ENCODE measurements at regions not wholly inside any gene's neighbourhood (a gene's known extent, or its start where the extent isn't known, plus 50 kb on each side); places are given as distances from the start of the nearest gene placed in this dataset.
A peak's percentile ranks its signal among the peaks of the same experiment; 100 is the strongest.

DNA sequence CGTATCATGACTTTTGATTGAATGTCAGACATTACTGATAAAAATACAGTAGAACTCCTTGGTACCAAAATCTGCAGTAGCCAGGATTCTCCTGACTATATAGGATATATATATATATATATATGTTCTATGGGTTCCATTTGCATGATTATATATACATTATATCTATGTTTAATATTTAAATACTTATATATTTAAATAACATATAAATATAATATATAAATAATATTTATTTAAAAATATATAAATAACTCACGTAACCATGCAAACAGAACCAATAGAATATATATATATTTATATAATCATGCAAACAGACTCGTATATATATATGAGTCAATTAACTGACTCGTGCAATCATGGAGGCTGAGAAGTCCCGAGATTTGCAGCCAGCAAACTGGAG, 278.8 kb upstream of the PLXNA2 start:
- no peak for DNase-seq

DNA sequence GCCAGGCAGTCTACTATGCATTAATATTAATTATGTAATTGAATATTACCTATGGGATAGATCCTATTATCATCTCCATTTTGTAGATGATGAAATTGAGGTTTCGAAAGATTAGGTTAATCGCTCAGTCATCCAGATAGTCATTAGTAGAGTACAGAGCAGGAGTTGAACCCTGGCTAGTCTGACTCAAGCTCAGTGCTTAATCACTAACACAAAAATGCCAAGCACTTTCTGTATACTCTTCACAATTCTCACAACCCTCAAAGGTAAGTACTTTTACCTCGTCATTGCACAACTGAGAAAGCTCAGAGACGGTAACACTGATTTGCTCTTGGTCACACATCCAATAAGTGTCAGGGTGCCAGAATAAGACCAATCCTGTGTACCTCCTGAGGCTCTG, 280.2 kb upstream of the PLXNA2 start:
- DNase-seq = no peak

DNA sequence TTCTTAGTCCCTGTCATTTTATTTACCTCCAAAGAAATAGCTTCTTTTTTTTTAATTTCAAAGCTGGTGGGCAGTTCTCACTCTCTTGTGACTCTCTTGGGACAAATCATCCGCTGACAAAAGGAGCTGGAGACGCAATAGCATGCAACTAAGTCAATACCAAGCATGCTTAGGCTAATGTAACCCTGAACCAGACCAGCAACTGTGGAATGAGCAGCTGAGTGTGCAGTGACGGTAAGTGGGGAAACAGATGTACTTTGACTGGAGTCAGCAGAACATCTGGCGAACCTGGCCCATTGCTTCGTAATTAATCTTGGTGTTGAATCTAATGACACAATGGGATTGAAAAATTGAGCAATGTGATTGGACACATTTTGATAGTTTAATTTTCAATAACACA, 280.7 kb upstream of the PLXNA2 start:
- DNase-seq = no peak

- no peak for DNase-seq
Measured at GRCh38 chr1:208525417-208525816, 281.2 kb upstream of the PLXNA2 start.

GRCh38 chr1:208526613-208527125, 282.5 kb upstream of the PLXNA2 start:
- no peak for DNase-seq

GRCh38 chr1:208527156-208527555, 283.0 kb upstream of the PLXNA2 start:
- DNase-seq = no peak

DNA sequence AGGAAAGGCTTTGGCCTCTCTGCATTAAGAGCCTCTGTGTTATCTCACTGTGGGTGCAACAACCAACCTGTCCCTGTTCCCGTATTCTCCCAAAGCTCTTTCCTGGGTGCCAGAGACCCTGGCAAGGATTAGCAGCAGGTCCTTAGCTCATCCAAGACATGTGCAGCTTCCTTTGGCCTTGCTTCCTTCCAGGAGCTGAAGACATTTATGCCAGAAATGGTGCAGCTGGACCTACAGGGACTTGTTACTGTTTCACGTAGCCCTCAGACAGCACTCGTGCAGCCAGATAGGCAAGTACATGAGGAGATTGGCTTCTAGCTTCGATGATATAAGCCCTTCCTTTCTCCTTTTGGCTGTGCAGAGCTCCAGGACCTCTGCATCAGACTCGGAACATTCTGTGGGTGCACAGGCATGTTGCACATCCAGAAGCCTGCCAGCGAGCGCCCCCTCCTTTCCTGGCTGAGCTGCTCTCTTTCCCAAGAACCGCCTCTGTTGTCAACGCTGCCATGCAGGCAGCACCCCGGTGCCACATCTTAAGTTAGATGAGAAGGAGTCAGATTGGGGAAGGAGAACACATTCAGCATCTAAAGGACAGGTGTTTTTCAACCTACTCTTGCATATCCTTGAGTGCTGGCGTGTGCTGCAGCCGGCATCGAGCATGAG, 284.5 kb upstream of the PLXNA2 start:
- DNase-seq = no peak

GRCh38 chr1:208531003-208531750, 287.0 kb upstream of the PLXNA2 start:
- DNase-seq = no peak

GRCh38 chr1:208533746-208534598, 289.8 kb upstream of the PLXNA2 start:
- no peak for DNase-seq

- DNase-seq = no peak
Measured at GRCh38 chr1:208534599-208534897, 290.4 kb upstream of the PLXNA2 start.

GRCh38 chr1:208534979-208535378, 290.8 kb upstream of the PLXNA2 start:
- no peak for DNase-seq

DNA sequence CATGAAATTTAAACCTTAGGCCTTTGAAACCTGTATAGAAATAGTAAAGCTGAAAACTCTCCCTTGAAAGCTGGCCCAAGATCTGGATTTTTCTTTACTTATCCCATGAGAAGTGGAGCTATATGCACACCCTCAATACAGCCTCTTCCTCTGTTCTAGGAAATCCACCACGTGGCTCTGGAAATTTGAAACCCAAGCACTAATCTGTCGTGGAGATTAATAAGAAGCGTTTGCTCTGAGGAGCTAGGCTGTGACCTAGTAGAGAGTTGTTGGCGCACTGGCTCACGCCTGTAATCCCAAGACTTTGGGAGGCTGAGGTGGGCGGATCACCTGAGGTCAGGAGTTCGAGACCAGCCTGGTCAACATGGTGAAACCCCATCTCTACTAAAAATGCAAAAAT, 291.3 kb upstream of the PLXNA2 start:
- no peak for DNase-seq

DNA sequence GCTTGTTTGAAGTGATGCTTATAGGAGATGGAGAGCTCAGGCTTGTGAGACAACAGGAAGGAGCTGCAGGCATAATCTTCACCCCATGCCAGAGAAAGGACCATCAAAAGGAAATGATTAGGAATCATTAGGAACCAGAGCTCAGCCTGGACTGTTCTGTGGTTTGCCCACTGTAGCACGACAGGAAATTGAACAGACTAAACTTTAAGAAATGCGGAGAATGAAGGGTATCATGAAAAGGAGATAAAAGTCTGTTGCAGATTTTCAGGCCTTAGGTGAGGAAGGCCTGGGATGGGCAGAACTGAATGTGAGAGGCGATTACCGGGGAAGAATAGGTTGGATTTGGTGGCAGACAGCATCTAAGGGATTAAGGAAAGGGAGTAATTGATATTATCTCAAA, 292.0 kb upstream of the PLXNA2 start:
- no peak for DNase-seq

DNA sequence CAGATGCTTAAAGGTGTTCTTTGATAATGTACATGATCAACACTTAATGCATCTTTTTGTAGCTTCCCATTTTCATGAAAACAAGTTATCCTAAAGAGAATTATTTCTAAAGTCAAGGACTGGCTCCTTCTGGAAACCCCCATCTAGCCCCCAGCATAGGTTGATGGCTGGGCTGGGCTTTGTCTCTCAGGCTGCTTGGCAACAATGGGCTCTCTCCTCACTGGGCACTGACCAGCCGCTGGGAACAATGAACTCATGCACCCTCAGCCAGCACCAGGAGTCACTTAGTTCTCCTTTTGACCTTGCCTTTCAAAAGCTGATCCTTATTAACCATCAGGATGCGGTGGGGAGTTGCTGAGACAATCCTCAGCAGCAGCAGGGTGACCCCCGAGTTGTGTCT, 293.0 kb upstream of the PLXNA2 start:
- no peak for DNase-seq

DNA sequence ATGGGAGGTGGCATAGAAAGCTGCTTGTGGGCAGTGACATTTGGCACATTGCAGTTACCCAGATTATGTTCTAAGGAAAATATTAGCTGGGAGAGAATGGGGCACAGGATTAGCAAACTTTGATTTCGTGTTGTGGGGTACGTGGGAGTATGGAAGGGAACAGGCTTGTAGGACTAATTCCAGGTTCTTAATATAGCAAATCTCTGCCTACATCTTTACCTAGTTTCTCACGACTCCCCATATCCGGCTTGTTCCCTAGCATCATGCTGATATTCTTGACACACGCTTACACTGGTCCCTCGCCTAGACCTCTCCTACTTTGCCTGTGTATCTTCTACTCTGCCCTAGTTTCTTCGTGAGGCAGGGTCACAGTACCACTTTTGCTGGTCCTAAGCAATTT, 293.9 kb upstream of the PLXNA2 start:
- DNase-seq = no peak

DNA sequence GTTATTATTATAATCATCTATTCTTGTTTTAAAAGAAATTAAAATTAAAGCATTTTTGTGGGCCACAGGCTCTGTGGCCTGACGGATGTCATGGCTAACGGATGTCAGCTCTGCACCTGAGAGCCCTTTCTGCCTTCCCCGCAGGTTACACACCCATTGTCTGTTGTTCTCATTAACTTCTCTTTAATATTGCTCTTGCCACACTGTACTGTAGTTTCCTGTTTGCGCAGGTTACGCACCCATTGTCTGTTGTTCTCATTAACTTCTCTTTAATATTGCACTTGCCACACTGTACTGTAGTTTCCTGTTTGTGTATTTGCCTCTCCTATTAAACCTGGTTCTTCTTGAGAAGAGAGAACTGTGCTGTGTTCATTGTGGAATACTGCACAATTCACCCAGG, 294.4 kb upstream of the PLXNA2 start:
- no peak for DNase-seq

DNA sequence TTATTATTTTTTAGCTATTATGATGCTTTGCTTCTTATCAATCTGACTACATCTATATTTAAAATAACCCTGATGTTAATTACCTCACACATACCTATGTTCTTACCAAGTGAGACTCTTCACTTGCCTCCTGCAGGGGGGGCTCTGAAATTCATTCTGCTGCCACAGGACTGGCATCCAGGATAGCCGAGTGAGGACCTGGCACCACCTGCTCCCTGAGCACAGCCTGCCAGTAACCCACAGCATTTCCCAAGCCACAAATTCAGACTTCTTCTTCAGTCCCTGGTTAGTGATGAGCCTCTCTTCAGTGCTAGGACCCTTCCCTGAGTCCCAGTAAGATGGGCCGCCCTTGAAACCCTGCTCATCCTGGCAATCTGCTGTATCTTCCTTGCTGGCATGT, 296.5 kb upstream of the PLXNA2 start:
- DNase-seq = no peak

- DNase-seq = no peak
Measured at GRCh38 chr1:208541225-208541855, 297.2 kb upstream of the PLXNA2 start.

- DNase-seq = no peak
Measured at GRCh38 chr1:208542309-208542708, 298.1 kb upstream of the PLXNA2 start.

DNA sequence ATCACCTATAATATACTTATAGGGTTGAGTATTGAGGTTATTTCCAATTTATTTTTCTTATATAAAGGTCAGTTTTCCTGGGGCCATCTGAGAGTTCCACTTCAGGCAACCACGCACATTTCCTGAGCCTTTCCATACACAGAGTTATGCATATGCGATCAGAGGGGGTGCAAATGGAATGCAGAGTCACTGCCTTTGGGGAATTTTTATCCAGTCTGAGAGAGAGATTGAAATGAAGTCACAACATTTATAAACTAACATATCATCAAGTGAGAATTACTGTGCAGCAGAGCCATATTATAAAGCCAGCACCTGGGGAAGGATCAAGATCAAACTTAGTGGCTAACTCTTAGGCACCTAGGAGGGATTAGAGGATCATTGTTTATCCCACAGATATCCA, 299.9 kb upstream of the PLXNA2 start:
- no peak for DNase-seq

GRCh38 chr1:208544794-208545193, 300.6 kb upstream of the PLXNA2 start:
- no peak for DNase-seq

DNA sequence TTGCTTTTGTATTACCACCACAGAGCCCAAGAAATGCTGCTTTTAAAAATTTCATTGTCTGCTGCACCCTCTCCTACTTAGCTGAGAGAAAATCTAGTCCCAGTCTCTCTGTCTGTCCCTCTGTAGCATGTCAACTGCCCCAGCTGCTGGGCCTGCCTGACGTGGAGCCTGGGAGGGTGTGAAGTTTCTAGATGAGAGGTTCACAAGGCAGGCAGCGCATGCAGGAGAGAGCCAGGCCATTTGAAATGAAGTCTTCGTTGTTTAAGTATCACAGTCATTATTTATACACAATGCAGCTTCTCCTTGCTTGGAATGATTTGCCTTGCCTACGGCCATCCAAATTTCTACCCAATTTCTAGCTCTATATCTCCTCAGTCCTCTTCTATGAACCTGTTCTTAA, 306.8 kb upstream of the PLXNA2 start:
- DNase-seq = no peak

DNA sequence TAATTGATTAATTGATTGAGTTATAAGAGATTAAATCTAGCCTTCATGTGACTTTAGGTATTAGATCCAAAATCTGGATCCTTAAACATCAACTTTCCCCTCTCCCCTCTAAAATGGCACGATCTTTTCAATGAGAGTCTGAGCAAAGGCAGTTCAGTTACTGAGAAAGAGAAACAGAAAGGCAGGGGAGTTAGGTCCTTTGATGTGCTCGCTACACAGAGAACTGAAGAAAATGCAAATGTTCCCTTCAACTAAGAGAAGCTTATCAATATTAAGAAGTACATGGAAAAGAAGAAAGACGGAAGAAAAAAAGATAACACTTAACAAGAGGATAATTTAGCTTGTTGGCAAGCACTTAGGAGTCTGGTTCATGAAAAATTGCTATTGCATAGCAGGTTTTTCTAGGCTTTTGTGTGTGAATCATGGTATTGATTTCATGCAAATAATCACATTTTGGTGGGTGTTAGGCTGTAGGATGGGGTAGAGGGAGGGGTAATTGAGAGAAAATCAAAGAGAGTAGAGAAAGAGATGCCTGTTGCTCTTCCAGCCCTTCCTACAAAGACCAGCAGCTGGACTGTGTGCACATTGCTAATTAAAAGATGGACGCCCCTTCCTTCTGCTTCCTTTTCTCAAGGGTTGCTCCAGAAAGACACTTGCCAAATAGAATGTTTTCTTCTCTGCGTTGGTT, 307.6 kb upstream of the PLXNA2 start:
- DNase-seq = peak in 1 of 2 experiments; percentile 2

Data from NCI-H526 (cell line).